ENCODE measurements at regions not wholly inside any gene's neighbourhood (a gene's known extent, or its start where the extent isn't known, plus 50 kb on each side); places are given as distances from the start of the nearest gene placed in this dataset.

- intact Hi-C loops (cut with micrococcal nuclease), result no loop called here
- DNase-seq (no peak), ATAC-seq (no peak)
- Histone ChIP-seq H3K4me3 (ENCODE audit: low read length) (no peak overlapping the region), H3K36me3 (ENCODE audit: control insufficient read depth, insufficient read depth, low read length) (no peaks in the 10 kb centered on the region), H3K9me3 (ENCODE audit: control insufficient read depth, insufficient read depth, low read length) (no peaks in the 10 kb centered on the region), H3K27ac (ENCODE audit: low read length) (no peak overlapping the region), H3K4me1 (ENCODE audit: control insufficient read depth, insufficient read depth, low read length) (no peaks in the 10 kb centered on the region), H3K27me3 (ENCODE audit: control insufficient read depth, insufficient read depth, low read length) (no peaks in the 10 kb centered on the region)
- WGBS (ENCODE audit: insufficient coverage), result 93% methylated on average over 7 of the region's 7 CpGs
- Mint-ChIP-seq H3K4me1 (no peaks in the 10 kb centered on the region), H3K9me3 (no peaks in the 10 kb centered on the region), H3K27ac (no peak overlapping the region), H3K4me3 (no peak overlapping the region), H3K36me3 (no peaks in the 10 kb centered on the region), H3K27me3 (ENCODE audit: low read depth in 2 of 2) (peaks cover 8 to 21% of the 10 kb centered on the region in 2 donors)
- TF ChIP-seq, protein P1, sequence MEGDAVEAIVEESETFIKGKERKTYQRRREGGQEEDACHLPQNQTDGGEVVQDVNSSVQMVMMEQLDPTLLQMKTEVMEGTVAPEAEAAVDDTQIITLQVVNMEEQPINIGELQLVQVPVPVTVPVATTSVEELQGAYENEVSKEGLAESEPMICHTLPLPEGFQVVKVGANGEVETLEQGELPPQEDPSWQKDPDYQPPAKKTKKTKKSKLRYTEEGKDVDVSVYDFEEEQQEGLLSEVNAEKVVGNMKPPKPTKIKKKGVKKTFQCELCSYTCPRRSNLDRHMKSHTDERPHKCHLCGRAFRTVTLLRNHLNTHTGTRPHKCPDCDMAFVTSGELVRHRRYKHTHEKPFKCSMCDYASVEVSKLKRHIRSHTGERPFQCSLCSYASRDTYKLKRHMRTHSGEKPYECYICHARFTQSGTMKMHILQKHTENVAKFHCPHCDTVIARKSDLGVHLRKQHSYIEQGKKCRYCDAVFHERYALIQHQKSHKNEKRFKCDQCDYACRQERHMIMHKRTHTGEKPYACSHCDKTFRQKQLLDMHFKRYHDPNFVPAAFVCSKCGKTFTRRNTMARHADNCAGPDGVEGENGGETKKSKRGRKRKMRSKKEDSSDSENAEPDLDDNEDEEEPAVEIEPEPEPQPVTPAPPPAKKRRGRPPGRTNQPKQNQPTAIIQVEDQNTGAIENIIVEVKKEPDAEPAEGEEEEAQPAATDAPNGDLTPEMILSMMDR (IDR thresholded peaks at IDR 0.05), result no peak
Observed at GRCh38 chr1:184197831-184198230, 146.3 kb downstream of the TSEN15 start.

- H3K36me3 ChIP-seq (ENCODE audit: control insufficient read depth, insufficient read depth, low read length), result no peaks in the 10 kb centered on the region
- Mint-ChIP-seq H3K27ac (no peak overlapping the region), H3K4me1 (no peaks in the 10 kb centered on the region), H3K9me3 (no peaks in the 10 kb centered on the region), H3K36me3 (no peaks in the 10 kb centered on the region), H3K27me3 (ENCODE audit: low read depth in 2 of 2) (peaks cover 8 to 15% of the 10 kb centered on the region in 2 donors), H3K4me3 (no peak overlapping the region)
- no peaks in the 10 kb centered on the region for H3K9me3 ChIP-seq (ENCODE audit: control insufficient read depth, insufficient read depth, low read length)
- no peaks in the 10 kb centered on the region for H3K27me3 ChIP-seq (ENCODE audit: control insufficient read depth, insufficient read depth, low read length)
- TF ChIP-seq, protein P1 (IDR thresholded peaks at IDR 0.05), result no peak
- intact Hi-C loops (cut with micrococcal nuclease), result no loop called here
- DNase-seq (no peak), ATAC-seq (no peak)
- 88% methylated on average over 1 of the region's 1 CpG for WGBS (ENCODE audit: insufficient coverage)
- no peaks in the 10 kb centered on the region for H3K4me1 ChIP-seq (ENCODE audit: control insufficient read depth, insufficient read depth, low read length)
- H3K27ac ChIP-seq (ENCODE audit: low read length), result no peak overlapping the region
- no peak overlapping the region for H3K4me3 ChIP-seq (ENCODE audit: low read length)
Observed at GRCh38 chr1:184199036-184199435, 147.5 kb downstream of the TSEN15 start.

- H3K4me1 Mint-ChIP-seq, result no peaks in the 10 kb centered on the region
- no peak overlapping the region for H3K4me3 Mint-ChIP-seq
- no peaks in the 10 kb centered on the region for H3K9me3 ChIP-seq (ENCODE audit: control insufficient read depth, insufficient read depth, low read length)
- H3K27ac Mint-ChIP-seq, result no peak overlapping the region
- no peak overlapping the region for H3K27ac ChIP-seq (ENCODE audit: low read length)
- H3K4me3 ChIP-seq (ENCODE audit: low read length), result no peak overlapping the region
- no peaks in the 10 kb centered on the region for H3K36me3 ChIP-seq (ENCODE audit: control insufficient read depth, insufficient read depth, low read length)
- peaks cover 8 to 18% of the 10 kb centered on the region in 2 donors for H3K27me3 Mint-ChIP-seq (ENCODE audit: low read depth in 2 of 2)
- H3K9me3 Mint-ChIP-seq, result no peaks in the 10 kb centered on the region
- no peaks in the 10 kb centered on the region for H3K27me3 ChIP-seq (ENCODE audit: control insufficient read depth, insufficient read depth, low read length)
- WGBS (ENCODE audit: insufficient coverage), result 60% methylated on average over 4 of the region's 4 CpGs
- DNase-seq (no peak), ATAC-seq (no peak)
- H3K4me1 ChIP-seq (ENCODE audit: control insufficient read depth, insufficient read depth, low read length), result no peaks in the 10 kb centered on the region
- TF ChIP-seq, protein P1 (IDR thresholded peaks at IDR 0.05), result no peak
- intact Hi-C loops (cut with micrococcal nuclease), result no loop called here
- H3K36me3 Mint-ChIP-seq, result no peaks in the 10 kb centered on the region
Observed at GRCh38 chr1:184199438-184200085, 148.0 kb downstream of the TSEN15 start.

- Mint-ChIP-seq H3K27me3 (ENCODE audit: low read depth in 2 of 2) (peaks cover 18 to 27% of the 10 kb centered on the region in 2 donors), H3K4me3 (no peak overlapping the region), H3K27ac (no peak overlapping the region), H3K36me3 (no peaks in the 10 kb centered on the region), H3K4me1 (no peaks in the 10 kb centered on the region), H3K9me3 (no peaks in the 10 kb centered on the region)
- H3K9me3 ChIP-seq (ENCODE audit: control insufficient read depth, insufficient read depth, low read length), result no peaks in the 10 kb centered on the region
- no peaks in the 10 kb centered on the region for H3K27me3 ChIP-seq (ENCODE audit: control insufficient read depth, insufficient read depth, low read length)
- intact Hi-C loops (cut with micrococcal nuclease), result no loop called here
- ATAC-seq (no peak), DNase-seq (no peak)
- no peak overlapping the region for H3K4me3 ChIP-seq (ENCODE audit: low read length)
- WGBS (ENCODE audit: insufficient coverage), result 94% methylated on average over 2 of the region's 2 CpGs
- H3K4me1 ChIP-seq (ENCODE audit: control insufficient read depth, insufficient read depth, low read length), result no peaks in the 10 kb centered on the region
- H3K36me3 ChIP-seq (ENCODE audit: control insufficient read depth, insufficient read depth, low read length), result no peaks in the 10 kb centered on the region
- TF ChIP-seq, protein P1 (IDR thresholded peaks at IDR 0.05), result no peak
- no peak overlapping the region for H3K27ac ChIP-seq (ENCODE audit: low read length)
Observed at GRCh38 chr1:184208622-184209021, 157.1 kb downstream of the TSEN15 start.

All from natural killer cell (primary cell).